H1 (cell line): ENCODE measurements at regions not wholly inside any gene's neighbourhood (a gene's known extent, or its start where the extent isn't known, plus 50 kb on each side); places are given as distances from the start of the nearest gene placed in this dataset.

Source experiments
- E2F6 ChIP-seq: IDR thresholded peaks from 2 replicates; pipeline ENCODE4 v1.6.1; 2012; ENCODE audit warnings: inconsistent platforms
- JUN ChIP-seq: IDR thresholded peaks from 2 replicates; pipeline ENCODE4 v1.6.1; 2011; ENCODE audit warnings: low read depth, mild to moderate bottlenecking, improper control_type of control experiment, low read length
- NANOG ChIP-seq: IDR thresholded peaks from 2 replicates; pipeline ENCODE4 v1.6.1; 2011; ENCODE audit warnings: low read length, low read depth, mild to moderate bottlenecking, inconsistent platforms; ENCODE audit not compliant: insufficient read depth, poor library complexity, severe bottlenecking
- POU5F1 ChIP-seq: IDR thresholded peaks from 2 replicates; pipeline ENCODE4 v1.6.1; 2011; ENCODE audit warnings: low read depth, mild to moderate bottlenecking, low read length, moderate library complexity
- RNF2 ChIP-seq: fragments of 200-900, 300-1000 bp; sonication (generic); IDR thresholded peaks from 2 replicates; pipeline ENCODE4 v1.7.1; 2016; ENCODE audit warnings: borderline replicate concordance, low read depth, mild to moderate bottlenecking, antibody characterized with exemption, low read length; ENCODE audit not compliant: poor library complexity, severe bottlenecking; ENCODE audit errors: missing control alignments

DNA sequence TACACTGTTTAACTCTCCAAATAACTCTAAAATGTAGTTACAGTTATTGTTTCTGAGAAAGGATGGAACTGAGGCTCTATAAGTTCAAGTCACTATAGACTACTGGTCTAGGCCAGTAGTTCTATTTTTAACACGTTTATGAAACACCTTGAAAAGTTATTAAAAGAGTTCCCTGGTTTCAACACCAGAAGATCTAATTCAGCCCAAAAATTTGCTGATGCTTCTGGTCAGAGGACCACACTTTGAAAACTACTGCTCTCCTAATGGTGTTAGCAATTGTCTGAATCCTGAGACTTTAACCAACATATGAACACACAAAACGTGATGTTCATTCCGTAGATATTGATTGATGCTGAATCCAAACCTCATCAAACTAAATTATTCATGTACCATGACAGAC is 658.6 kb upstream of the STEAP1 start (continued):
- TF ChIP-seq NANOG (no peak), RNF2 (no peak), E2F6 (no peak), JUN (no peak), POU5F1 (no peak)
